HG03039 (cell line): ENCODE measurements at regions not wholly inside any gene's neighbourhood (a gene's known extent, or its start where the extent isn't known, plus 50 kb on each side); places are given as distances from the start of the nearest gene placed in this dataset.
"Not testable (repeated sequence)": the region's sequence is repeated elsewhere in the genome, so short reads cannot be mapped to it uniquely, and the experiment has no call there.

Experiments
- ATAC-seq: cut with Tn5 transposase; IDR thresholded peaks from one replicate; pipeline ENCODE4 v1.9.1; 2021; ENCODE audit warnings: mild to moderate bottlenecking, moderate library complexity; ENCODE audit not compliant: unreplicated experiment

DNA sequence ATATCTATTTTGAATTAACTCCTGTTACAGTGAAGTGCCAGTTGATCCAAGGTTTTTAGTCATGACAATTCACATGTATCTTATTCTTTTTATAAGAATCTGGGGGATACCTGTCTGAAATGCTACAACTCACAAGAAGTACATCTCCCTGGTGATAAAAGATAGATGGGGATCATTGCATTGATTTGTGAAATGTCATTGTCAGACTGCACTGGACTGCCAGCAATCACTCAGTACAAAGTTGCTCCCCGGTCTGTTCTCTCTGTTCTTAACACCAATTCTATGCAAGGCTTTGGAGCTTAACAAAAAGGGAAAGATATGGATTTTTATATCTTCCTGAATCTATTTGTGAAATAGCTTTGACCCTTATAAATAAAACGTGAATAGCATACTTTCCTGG, 171.8 kb upstream of the PCSK5 start:
- ATAC-seq: no peak

DNA sequence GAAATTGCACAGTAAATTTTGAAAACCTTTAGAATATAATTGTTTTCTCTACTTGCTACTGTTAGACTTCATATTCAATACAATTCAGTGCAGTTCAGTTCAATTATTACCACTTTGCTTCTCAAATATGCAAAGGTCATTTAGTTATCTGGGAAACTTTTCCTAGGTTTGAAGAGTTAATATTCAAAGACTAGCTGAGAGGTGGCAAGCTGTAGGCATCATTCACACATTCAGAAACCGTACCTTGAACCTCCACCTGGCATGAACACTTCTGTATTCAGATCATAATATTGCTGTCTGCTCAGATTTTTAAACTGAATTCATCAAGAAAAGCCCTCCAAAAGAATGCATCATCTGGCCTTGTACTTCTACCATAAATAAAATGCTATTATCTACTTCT, 162.1 kb upstream of the PCSK5 start:
- no peak for ATAC-seq

DNA sequence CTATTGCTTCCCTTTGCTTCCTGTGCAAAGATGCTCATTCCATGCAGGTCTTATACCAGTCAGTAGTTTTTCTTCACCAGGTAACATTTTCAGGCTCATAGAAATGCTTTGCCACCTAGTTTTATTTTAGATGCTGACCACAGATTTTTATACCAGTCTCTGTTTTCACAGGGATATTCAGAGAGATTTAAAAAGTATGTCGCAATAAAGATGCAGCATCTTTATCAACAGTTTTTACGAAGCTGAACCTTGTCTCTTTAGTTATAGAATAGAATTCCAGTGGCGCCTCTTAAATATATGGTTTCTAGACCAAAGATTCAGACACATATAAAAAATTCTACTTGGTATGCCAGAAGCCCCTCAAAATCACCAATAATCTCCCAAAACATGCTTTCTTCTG, 155.7 kb upstream of the PCSK5 start:
- ATAC-seq: no peak

DNA sequence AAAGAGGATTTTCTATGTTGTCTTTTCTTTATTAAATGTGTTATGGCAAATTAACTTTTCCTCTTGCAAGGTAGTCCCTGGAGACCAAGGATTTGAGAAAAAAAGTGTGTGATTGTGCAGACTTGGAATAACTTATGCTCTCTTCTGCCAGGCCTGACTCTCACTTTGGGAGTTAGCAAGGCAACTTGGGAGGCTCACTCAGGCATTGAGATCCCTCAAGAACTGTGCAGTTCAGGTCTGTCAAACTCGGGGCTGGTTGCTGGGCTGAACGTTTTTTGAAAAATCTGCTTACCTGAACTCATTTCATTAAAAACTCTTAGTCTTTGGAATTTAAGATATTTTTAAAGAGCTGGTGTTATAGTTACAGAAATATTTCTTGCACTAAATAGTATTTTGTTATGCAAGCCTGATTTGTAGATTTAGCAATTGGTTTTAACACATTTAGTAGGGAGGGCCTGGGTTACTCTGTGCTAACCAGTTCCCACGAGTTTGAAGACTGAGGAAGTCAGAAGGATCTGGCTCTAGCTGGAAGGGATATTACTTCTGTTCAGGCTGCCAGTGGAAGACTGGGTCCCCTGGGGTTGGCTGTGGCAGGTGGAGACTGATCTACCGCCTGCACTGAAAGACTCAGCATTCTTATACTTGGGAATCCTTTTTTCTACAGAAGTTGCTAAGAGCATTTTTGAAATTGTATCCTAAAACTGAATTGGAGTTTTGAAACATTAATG, 150.4 kb upstream of the PCSK5 start:
- no peak for ATAC-seq

DNA sequence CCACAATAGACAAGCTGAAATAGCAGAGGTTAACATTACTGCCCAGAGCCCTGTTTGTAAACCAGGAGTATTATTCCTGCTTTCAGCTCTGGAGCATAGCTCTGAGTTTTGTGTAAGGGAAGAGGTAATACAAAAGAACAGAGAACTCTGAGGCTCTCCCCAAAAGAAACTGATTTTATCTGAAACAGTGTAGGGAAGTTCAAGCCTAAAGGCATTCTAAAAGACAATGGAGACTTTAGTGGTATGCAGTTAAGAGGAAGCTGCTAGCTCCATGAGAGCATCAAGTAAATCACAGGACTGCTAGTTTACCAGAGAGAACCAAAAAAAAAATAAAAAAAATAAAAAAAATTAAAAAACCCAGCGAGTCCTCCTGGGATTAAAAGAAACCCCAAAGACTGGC, 146.6 kb upstream of the PCSK5 start:
- no peak for ATAC-seq

DNA sequence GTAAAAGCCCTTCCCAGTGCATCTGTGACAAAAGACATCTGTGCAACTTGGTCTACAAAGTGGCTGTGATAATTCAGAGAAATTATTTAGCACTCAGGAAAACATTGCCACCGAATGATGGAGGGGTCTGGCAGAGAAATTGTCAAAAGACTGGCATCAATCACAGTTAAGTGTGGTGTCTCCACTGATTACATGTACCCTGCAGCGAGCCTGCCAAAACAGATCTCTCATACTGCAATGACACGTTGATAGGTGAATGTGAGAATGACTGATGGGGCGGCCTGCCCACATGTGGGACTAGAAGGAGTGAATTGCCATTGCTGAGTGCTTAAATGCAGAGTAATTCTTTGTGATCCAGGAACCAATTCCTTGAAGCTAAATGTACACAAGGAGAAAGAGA, 136.4 kb upstream of the PCSK5 start:
- ATAC-seq: no peak

DNA sequence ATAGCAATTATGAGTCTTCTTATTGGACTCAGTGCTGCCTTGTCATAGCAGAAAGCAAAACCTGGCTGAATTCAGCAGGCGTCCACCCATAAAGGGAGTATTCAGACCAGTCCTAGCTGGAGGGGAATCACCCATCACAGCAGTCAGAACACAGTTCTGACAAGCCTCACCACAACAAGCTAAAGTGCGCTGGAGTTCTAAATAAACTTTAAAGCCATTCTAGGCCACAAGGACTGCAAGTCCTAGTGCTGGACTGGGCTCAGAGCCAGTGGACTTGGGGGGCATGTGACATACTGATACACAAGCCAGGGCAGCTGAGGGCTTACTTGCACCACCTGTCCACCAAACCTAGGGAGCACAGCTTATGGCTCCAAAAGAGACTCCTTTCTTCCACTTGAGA, 115.3 kb upstream of the PCSK5 start:
- ATAC-seq: no peak

DNA sequence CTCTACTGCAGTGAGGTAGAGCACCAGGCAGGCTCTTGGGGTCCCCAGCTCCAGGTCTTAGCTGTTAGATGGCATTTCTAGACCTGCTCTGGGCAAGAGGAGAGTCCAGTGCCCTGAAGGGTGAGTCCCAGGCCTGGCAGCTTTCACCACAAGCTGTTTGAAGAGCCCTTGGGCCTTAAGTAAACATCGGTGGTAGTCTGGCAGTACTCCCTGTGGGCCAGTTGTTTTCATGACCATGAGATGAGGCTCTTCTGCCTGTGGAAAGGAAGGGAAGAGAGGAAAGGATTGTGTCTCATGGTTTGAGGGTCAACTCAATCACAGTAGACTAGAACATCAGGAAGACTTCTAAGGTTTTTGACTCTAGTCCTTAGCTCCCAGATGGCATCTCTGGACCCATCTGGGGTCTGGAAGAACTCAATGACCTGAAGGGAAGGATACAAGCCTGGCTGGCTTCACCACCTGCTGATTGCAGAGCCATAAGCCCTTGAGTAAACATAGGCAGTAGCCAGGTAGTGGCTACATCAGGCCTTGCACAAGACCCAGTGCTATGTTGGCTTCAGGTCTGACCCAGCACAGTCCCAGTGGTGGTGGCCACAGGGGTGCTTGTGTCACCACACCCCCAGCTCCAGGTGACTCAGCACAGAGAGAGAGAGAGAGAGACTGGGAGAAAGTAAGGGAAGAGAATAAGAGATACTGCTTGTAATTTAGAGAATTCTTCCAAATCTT, 114.3 kb upstream of the PCSK5 start:
- no peak for ATAC-seq

DNA sequence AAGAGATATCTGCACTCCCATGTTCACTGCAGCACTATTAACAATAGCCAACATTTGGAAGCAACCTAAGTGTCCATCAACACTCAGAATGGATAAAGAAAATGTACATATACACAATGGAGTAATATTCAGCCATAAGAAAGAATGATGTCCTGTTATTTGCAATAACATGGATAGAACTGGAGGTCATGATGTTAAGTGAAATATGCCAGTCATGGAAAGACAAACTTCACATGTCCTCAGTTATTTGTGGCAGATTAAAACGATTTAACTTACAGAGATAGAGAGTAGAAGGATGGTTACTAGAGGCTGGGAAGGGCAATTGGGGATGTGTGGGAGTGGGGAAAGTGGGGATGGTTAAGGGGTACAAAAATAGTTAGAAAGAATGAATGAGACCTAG, 110.3 kb upstream of the PCSK5 start:
- no peak for ATAC-seq

DNA sequence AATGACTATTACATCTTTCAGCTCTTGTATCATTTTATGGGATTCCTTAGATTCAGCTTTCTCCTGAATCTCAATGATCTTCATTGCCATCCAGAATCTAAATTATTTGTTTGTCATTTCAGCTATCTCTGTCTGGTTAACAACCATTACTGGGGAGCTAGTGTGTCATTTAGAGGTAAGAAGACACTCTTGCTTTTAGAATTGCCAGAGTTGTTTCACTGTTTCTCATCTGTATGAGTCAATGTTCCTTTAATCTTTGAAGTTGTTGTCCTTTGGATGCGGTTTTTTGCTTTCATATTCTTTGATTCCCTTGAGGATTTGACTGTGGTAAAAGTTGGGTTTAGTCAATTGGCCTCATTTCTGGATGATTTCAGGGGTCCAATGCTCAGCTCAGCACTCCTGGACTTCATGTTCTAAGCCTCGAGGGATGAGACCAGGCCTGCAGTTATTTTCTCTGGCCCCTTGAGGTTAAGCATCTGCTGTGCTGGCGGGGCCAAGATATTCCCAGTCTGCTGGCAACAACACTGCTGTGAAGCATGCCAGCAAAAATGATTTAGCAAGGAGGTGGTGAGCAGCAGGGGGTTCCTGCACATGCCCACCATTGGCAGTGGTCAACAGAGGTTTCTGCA, 102.4 kb upstream of the PCSK5 start:
- ATAC-seq: no peak

DNA sequence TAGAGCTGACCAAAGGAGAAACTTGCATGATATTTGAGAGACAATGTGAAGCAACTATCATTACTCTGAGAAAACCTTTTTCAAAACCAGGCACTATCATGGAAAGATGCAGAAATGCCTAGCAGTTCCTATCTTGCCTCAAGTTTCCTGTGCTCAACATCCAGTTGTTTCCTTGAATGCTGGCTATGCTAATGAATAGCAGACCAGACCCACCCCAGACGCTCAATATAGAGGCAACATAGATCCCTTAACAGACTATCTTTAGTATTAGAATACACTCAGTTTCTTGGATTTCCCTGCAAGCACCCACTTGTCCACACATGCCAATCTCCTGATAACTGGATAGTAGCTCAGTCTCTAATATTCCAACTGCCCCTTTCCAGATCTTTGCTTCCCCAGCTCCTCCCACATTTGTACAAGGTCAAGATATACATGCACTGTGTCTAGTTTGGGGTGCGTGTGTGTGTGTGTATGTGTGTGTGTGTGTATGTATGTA, 93.3 kb upstream of the PCSK5 start:
- ATAC-seq: no peak

DNA sequence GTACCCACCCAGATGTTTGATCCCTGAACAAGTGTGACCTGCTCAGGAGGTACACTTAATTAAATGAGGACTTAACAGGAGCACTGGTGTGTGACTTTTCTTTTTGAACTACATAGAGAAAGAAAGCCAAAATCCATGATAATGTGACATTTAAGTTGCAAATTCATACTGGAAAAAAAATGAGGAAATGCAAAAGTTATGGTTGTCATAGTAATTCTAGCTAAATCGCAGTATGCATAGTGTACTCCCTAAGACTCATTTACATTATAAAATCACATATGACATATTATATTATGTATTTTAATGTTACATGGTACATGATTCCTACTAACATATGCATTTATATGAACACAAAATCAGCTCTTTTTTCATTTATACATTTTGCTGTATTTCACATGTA, 92.0 kb upstream of the PCSK5 start:
- ATAC-seq: no peak

DNA sequence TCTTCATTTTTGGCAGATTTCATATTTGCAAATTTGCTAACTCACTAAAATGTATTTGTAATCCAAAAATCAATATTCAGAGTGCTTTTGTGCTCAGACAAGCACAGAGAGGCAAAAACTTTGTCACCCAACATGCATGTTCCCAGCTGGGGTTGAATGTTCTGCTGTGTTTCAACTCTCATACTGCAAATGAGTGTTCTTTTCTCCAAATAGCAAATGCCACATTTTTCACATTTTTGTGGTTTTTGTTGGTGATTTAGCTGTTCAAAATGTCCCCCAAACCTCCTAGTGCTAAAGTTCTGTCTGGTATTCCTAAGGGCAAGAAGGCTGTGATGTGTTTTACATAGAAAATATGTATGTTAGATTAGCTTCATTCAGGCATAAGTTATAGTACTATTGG, 87.3 kb upstream of the PCSK5 start:
- ATAC-seq: no peak

DNA sequence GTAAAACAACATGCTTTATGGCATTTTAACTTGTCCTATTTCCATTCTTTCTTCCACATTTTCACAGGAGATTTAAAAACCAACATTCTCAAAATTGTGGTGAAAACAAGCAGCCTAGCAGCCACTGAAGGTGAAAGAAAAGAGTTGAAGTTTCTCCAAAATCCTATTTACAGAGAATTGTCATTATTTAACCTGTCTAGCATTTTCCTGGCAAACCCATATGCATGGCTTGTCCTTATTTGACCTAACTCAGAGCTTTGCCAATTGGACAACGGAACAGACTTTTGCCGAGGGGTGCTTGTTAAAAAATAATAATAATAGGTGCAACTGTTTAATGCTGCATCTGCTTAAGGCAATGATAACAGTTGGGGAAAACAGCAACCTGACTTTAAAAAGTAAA, 80.4 kb upstream of the PCSK5 start:
- ATAC-seq: no peak

DNA sequence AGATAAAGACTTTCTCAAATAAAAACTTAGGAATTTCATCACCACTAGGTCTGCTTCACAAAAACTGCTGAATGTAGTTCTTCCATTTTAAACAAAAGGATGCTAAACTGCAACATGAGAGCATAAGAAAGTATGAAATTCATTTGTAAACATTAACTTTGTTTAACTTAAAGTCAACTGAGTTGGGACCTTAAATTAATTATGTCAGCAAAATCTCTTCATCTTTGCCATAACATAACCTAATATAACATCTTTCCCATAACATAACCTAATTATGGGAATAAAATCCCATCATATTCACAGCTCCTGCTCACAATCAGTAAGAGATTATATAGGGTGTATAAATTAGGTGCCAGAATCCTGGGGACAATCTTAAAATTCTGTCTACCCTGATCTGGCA, 78.8 kb upstream of the PCSK5 start:
- no peak for ATAC-seq

DNA sequence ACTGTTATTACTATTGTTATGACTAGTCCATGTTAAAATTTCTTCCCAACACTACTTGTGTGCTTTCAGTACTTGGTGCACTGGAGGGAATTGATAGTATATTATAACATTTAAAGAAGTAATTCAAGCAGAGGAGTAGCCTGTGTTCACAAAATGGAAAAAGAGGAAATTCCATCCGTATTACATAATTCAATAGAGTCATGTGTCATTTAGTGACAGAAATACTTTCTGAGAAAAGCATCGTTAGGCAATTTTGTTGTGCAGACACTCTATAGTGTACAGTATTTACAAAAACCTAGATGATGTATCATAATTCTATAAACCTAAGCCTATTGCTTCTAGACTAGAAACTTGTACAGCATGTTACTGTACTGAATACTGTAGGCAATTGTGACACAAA, 78.3 kb upstream of the PCSK5 start:
- ATAC-seq: no peak

DNA sequence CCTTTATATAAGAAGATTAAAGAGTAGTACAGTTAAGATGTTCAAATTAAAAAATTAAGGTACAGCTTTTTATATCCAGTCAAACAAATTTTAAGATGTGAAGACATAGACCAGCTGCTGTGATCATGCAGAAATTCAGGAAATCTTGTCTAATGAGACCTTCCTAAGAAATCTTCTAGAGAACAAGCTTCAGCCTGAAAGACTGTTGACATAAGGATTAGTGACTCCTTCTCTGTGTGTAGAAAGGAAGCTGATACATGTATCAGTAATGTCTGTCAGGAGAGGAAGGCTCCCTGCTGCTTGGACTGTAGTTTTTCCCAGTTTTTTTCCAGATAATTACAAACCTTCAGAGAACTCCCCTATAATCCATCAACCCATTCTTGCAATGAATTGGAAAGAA, 75.8 kb upstream of the PCSK5 start:
- ATAC-seq: no peak

DNA sequence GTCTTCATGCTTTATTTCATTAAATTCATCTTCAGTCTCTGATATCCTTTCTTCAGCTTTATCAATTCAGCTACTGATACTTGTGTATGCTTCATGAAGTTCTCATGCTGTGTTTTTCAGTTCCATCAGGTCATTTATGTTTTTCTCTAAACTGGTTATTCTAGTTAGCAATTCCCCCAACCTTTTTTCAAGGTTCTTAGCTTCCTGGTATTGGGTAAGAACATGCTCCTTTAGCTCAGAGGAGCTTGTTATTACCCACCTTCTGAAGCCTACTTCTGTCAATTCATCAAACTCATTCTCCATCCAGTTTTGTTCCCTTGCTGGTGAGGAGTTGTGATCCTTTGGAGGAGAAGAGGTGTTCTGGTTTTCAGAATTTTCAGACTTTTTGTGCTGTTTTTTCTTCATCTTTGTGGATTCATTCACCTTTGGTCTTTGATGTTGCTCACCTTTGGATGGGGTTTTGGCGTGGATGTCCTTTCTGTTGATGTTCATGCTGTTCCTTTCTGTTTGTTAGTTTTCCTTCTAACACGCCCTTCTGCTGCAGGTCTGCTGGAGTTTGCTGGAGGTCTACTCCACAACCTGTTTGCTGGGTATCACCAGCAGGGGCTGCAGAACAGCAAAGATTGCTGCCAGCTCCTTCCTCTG, 69.9 kb upstream of the PCSK5 start:
- not testable (repeated sequence) for ATAC-seq

DNA sequence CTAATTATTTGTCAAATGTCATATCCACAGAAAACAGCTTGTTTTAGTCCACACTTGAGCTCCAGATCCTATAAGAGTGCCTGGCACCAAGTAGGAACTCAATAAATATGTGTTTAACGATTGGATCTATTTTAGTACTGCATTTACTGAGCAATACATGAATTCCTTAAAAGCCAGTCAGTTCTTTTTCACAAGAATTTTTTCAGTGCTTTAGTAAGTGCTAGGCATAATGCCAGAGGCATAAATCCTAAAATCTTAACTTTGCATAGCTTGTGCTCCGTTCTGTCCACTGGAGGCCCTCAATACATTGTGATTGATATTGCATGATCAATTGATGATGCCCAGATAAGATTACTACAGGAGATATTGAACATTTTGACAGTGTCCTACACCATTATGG, 67.3 kb upstream of the PCSK5 start:
- ATAC-seq: no peak

DNA sequence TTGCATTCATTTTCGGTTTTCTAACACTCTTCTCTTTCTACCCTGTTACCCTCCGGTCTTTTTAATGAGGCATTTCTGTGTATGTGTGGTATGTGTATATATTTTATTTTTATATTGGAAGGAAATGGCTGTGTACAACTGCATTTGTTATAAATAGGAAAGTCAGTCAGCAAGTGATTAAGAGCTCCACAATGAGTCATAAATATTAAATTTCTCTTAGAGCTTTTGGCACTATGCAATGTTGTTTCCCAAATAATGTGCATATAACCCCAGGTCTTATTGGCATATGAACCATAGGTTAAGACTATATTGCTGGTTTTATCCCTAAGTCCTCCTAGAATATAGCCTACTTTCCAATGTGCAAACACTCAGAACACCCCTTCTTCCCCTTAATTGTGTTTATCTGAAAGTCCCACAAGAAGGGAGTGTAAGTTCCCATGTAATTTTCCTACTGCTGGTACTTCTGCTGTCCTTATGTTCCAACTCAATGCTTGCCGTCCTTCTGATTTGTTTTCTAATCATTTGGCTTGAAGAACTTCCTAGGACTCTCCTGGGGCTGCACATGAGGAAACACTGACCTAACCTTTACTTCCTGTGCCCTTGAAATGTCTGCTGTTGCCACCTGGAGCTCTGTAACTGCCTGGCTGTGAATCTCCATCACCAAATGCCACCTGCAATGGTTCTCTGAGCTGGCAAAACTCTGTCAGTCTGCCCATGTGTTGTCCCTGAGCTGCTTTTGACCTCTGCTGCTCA, 65.5 kb upstream of the PCSK5 start:
- no peak for ATAC-seq

DNA sequence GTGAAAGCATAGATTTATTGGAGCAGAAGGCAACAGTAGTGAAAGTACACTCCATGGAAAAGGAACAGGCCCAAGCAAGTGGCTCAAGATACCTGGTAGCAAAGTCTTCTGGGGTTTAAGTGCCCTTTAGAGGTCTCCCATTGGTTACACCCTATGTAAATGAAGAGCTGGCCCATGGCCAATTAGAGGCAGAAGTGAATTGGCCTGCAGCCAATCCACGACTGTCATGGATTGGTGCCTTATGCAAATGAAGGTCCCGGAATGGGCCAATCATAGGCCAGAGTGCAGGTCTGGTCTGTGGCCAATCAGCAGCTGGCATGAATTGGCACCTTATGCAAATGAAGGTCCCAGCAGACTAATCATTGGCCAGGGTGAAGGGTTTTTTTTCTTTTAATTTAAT, 64.2 kb upstream of the PCSK5 start:
- ATAC-seq: no peak
